Tibial artery (tissue), 4 donors: ENCODE measurements at regions not wholly inside any gene's neighbourhood (a gene's known extent, or its start where the extent isn't known, plus 50 kb on each side); places are given as distances from the start of the nearest gene placed in this dataset.
A peak's percentile ranks its signal among the peaks of the same experiment; 100 is the strongest.

Experiments used
- DNase-seq, 2 donors: peaks; one replicate each; pipeline ENCODE4 v3.0.0-alpha.2; 2019
- H3K27ac ChIP-seq, 2 donors: fragments of 200-600 bp; sonication (generic) in 1 of 2; 1 replicate in 1 of 2; 2 replicates in 1 of 2; pipeline ENCODE4 v1.5.1; 2018 to 2019; ENCODE audit warnings: mild to moderate bottlenecking in 1 of 2
- H3K27me3 ChIP-seq, 2 donors: fragments of 200-600 bp; sonication (generic) in 1 of 2; one replicate each; pipeline versions ENCODE4 v1.5.1 to v1.6.0; 2016 to 2019
- H3K36me3 ChIP-seq, 3 donors: fragments of 200-600 bp; sonication (generic) in 2 of 3; one replicate each; pipeline ENCODE4 v1.5.1; 2016 to 2019; ENCODE audit warnings: mild to moderate bottlenecking in 2 of 3
- H3K4me1 ChIP-seq, 4 donors: fragments of 200-600 bp; sonication (generic) in 2 of 4; 1 replicate in 3 of 4; 2 replicates in 1 of 4; pipeline ENCODE4 v1.5.1; 2016 to 2019
- H3K4me3 ChIP-seq, 2 donors: fragments of 200-600 bp; sonication (generic) in 1 of 2; 1 replicate in 1 of 2; 2 replicates in 1 of 2; pipeline ENCODE4 v1.5.1; 2018 to 2019; ENCODE audit warnings: mild to moderate bottlenecking in 2 of 2
- H3K9me3 ChIP-seq, 3 donors: fragments of 200-600 bp; sonication (generic) in 1 of 3; one replicate each; pipeline ENCODE4 v1.5.1; 2016 to 2019
- CTCF ChIP-seq, 2 experiments: fragments of 200-600 bp in 1 of 2; fragments of 450-650 bp in 1 of 2; IDR thresholded peaks; one replicate each; pipeline ENCODE4 v1.5.1; 2017 to 2019; ENCODE audit warnings: antibody characterized with exemption in 2 of 2, mild to moderate bottlenecking in 1 of 2, moderate library complexity in 1 of 2
- intact Hi-C: fragments of 100-400 bp; cut with DNase I; formaldehyde crosslinking; loops from one replicate; pipeline ENCODE4 v1.15.0; 2023; ENCODE audit warnings: low total_unique reads

GRCh38 chrX:20542072-20542471 lies 275.4 kb upstream of the RPS6KA3 start:
- Histone ChIP-seq H3K27ac (no peak overlapping the region), H3K4me3 (no peak overlapping the region), H3K36me3 (no peaks in the 10 kb centered on the region), H3K27me3 (no peaks in the 10 kb centered on the region), H3K9me3 (peaks cover 0 to 27% (median 26%) of the 10 kb centered on the region in 3 donors), H3K4me1 (peaks cover 0 to 14% (median 0%) of the 10 kb centered on the region in 4 donors)
- intact Hi-C loops: no loop called here
- DNase-seq: no peak
- no peak for TF ChIP-seq CTCF (IDR thresholded peaks at IDR 0.05)

GRCh38 chrX:20538974-20539373 lies 272.3 kb upstream of the RPS6KA3 start:
- H3K27me3 ChIP-seq: no peaks in the 10 kb centered on the region
- no peak for TF ChIP-seq CTCF (IDR thresholded peaks at IDR 0.05)
- intact Hi-C loops: no loop called here
- no peak overlapping the region for H3K4me3 ChIP-seq
- peaks cover 0 to 26% (median 19%) of the 10 kb centered on the region in 3 donors for H3K9me3 ChIP-seq
- no peak for DNase-seq
- no peak overlapping the region for H3K27ac ChIP-seq
- no peaks in the 10 kb centered on the region for H3K36me3 ChIP-seq
- H3K4me1 ChIP-seq: no peaks in the 10 kb centered on the region

- no peak overlapping the region for H3K27ac ChIP-seq
- no peak overlapping the region for H3K4me3 ChIP-seq
- no peaks in the 10 kb centered on the region for H3K9me3 ChIP-seq
- no peak for DNase-seq
- peaks cover 0 to 10% (median 3%) of the 10 kb centered on the region in 4 donors for H3K4me1 ChIP-seq
- H3K27me3 ChIP-seq: no peaks in the 10 kb centered on the region
- TF ChIP-seq CTCF (IDR thresholded peaks at IDR 0.05): no peak
- no peaks in the 10 kb centered on the region for H3K36me3 ChIP-seq
- intact Hi-C loops: no loop called here
Observed at GRCh38 chrX:20531667-20532066, 265.0 kb upstream of the RPS6KA3 start.

GRCh38 chrX:20530406-20530921 lies 263.8 kb upstream of the RPS6KA3 start:
- no peaks in the 10 kb centered on the region for H3K27me3 ChIP-seq
- peaks cover 0 to 10% (median 3%) of the 10 kb centered on the region in 4 donors for H3K4me1 ChIP-seq
- peak; percentile 44 to 66 for DNase-seq
- intact Hi-C loops: no loop called here
- peak overlapping the region in 1 of 2 donors; percentile 19 for H3K27ac ChIP-seq
- H3K9me3 ChIP-seq: no peaks in the 10 kb centered on the region
- H3K36me3 ChIP-seq: no peaks in the 10 kb centered on the region
- peak overlapping the region in 1 of 2 donors; percentile 24 for H3K4me3 ChIP-seq
- peak; percentile 50 to 60 for TF ChIP-seq CTCF (IDR thresholded peaks at IDR 0.05)

- intact Hi-C loops: no loop called here
- DNase-seq: no peak
Observed at GRCh38 chrX:20529711-20530110, 263.0 kb upstream of the RPS6KA3 start.

More at GRCh38 chrX:20529711-20530110, 263.0 kb upstream of the RPS6KA3 start:
- no peaks in the 10 kb centered on the region for H3K36me3 ChIP-seq
- no peak overlapping the region for H3K4me3 ChIP-seq
- H3K27ac ChIP-seq: no peak overlapping the region
- peaks cover 0 to 10% (median 3%) of the 10 kb centered on the region in 4 donors for H3K4me1 ChIP-seq
- TF ChIP-seq CTCF (IDR thresholded peaks at IDR 0.05): no peak
- no peaks in the 10 kb centered on the region for H3K9me3 ChIP-seq
- H3K27me3 ChIP-seq: no peaks in the 10 kb centered on the region
